NB4 (cell line): ENCODE measurements at regions not wholly inside any gene's neighbourhood (a gene's known extent, or its start where the extent isn't known, plus 50 kb on each side); places are given as distances from the start of the nearest gene placed in this dataset.

ENCODE experiments used
- MYC ChIP-seq: IDR thresholded peaks from 2 replicates; pipeline ENCODE4 v1.6.1; 2011; ENCODE audit warnings: low read depth, low read length
- POLR2A ChIP-seq: IDR thresholded peaks from 2 replicates; pipeline ENCODE4 v1.6.1; 2011; ENCODE audit warnings: mild to moderate bottlenecking; ENCODE audit not compliant: insufficient read length; ENCODE audit errors: extremely low read depth
- TF ChIP-seq, protein P1 (sequence below): IDR thresholded peaks from one replicate; pipeline ENCODE4 v1.5.1; 2012; ENCODE audit warnings: low read depth, low read length
- TF ChIP-seq, protein P2 (sequence below): IDR thresholded peaks from 2 replicates; pipeline ENCODE4 v1.6.1; 2011; ENCODE audit warnings: low read depth, low read length

DNA sequence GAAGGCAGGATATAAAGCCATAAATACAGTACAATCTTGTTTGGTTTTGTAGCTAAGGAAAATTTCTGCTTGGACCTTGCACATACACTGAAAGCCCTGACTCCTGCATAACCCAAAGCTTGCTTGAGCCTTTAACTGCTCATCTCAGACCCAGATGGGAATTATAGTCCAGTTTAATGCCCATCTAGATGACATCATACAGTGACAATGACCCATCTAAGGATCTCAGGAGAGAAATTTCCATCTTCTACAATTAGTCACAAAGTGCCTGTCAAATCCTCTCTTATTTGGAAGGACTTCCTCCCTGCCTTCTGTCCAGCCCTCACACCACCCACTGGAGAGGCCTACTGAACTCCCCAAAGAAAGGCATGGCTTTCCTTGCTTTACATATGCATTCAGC is 69.3 kb downstream of the BTBD3 start:
- no peak for TF ChIP-seq POLR2A
- TF ChIP-seq, protein P1, sequence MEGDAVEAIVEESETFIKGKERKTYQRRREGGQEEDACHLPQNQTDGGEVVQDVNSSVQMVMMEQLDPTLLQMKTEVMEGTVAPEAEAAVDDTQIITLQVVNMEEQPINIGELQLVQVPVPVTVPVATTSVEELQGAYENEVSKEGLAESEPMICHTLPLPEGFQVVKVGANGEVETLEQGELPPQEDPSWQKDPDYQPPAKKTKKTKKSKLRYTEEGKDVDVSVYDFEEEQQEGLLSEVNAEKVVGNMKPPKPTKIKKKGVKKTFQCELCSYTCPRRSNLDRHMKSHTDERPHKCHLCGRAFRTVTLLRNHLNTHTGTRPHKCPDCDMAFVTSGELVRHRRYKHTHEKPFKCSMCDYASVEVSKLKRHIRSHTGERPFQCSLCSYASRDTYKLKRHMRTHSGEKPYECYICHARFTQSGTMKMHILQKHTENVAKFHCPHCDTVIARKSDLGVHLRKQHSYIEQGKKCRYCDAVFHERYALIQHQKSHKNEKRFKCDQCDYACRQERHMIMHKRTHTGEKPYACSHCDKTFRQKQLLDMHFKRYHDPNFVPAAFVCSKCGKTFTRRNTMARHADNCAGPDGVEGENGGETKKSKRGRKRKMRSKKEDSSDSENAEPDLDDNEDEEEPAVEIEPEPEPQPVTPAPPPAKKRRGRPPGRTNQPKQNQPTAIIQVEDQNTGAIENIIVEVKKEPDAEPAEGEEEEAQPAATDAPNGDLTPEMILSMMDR: no peak
- TF ChIP-seq, protein P2, sequence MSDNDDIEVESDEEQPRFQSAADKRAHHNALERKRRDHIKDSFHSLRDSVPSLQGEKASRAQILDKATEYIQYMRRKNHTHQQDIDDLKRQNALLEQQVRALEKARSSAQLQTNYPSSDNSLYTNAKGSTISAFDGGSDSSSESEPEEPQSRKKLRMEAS: no peak
- no peak for TF ChIP-seq MYC
